Epidermal melanocyte (primary cell): ENCODE measurements at regions not wholly inside any gene's neighbourhood (a gene's known extent, or its start where the extent isn't known, plus 50 kb on each side); places are given as distances from the start of the nearest gene placed in this dataset.

Experiments used
- DNase-seq: peaks from one replicate; pipeline ENCODE4 v3.0.0; 2011; ENCODE audit warnings: low spot score; ENCODE audit not compliant: insufficient read length

GRCh38 chr12:125418902-125419564 is 353.8 kb downstream of the AACS start:
- no peak for DNase-seq

GRCh38 chr12:125424909-125425308 is 359.7 kb downstream of the AACS start:
- DNase-seq: no peak

DNA sequence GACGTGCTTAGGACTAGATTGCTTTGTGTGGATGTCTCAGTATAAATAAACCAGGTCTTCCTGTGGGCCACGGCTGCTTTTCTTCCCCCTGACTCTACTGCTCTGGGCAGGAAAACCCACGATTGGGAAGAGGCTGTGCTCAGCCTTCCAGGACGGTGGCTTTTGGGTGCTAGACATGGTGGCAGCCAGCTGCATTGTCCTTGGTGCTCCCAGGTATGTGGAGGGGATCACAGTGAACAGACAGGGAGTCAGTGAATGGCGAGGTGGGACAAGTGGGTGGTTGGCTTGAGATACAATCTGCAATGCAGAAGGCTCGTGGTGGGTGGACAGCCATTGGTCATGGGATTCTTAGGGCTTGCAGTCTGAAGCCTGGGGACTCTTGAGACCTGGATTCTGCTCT is 366.3 kb downstream of the AACS start:
- no peak for DNase-seq

- no peak for DNase-seq
Observed at GRCh38 chr12:125434131-125434530, 368.9 kb downstream of the AACS start.

GRCh38 chr12:125434936-125435443 is 369.8 kb downstream of the AACS start:
- no peak for DNase-seq

DNA sequence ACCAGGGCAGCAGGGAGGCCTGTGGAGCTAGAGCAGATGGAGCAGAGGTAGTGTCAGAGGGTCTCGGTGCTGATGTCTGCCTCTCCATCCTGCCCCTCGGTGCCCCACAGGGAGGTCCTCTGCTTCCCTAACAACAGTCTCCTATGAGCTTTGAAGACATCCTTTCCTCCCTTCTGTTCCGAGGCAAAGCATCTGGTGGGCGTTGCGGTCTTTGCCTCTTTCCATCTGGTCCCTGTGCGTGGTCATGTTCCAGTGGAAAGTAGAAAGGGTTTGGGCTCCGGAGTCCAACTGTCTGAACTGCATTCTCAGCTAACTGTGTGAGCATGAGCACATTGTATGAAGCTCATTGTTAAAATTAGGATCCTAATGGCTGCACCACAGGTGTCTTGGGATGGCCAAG is 370.6 kb downstream of the AACS start:
- no peak for DNase-seq

DNA sequence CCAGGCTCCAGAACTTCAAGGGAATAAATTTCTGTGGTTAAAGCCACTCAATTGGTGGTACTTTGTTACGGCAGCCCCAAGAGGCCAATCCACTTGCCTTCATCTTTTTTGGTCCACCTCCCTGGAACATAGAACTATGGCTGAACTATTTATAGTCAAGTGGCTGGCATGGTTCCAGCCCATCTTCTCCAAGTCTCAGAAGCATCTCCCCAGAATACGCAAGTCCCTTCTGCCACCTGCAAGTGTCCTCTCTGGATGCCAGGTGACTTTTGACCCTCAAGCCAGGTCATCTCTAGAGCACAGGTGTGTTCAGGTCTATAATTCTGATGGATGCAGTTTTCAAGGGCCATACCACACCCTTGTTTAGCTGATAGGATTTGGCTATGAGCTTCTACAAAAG is 371.5 kb downstream of the AACS start:
- DNase-seq: no peak

GRCh38 chr12:125440399-125440798 is 375.2 kb downstream of the AACS start:
- DNase-seq: no peak

DNA sequence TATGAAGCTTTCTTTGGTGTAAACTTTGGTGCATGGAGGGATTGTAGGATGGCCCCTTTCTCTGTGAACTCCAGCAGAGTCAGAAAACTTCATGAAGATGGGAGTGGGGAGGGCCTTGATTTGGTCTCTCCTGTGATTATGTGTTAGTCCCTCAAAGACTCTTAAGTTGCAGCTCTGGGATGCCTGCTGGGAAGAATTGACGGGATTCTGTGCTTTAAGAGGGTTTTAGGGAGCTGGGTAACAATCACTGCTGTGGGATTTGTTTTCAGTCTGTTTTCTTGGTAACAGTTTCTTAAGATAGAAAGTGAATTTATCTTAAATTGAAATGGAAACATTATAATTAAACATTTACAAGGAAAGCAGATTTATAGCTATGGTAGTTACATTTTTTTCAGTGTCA is 378.1 kb downstream of the AACS start:
- DNase-seq: no peak

- DNase-seq: no peak
Observed at GRCh38 chr12:125451408-125451807, 386.2 kb downstream of the AACS start.

- DNase-seq: no peak
Observed at GRCh38 chr12:125453751-125454150, 388.5 kb downstream of the AACS start.

DNA sequence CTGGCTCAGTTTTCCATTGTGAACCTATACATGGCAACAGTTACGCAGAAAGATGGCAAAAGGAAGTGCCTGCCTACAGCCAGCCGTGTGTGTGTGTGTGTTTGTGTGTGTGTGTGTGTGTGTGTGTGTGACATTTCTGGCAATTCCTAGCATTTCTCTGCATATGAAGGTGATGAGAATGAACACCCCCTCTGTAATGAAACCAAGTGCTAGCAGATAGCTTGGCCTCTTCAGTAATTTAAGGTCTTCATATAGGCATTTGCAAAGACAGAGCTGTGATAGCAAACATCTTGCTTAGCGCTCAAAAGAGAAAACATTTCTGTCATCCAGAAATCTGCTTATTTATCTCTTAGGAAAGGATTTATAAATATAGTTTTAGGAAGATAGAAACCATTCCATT is 389.1 kb downstream of the AACS start:
- no peak for DNase-seq

DNA sequence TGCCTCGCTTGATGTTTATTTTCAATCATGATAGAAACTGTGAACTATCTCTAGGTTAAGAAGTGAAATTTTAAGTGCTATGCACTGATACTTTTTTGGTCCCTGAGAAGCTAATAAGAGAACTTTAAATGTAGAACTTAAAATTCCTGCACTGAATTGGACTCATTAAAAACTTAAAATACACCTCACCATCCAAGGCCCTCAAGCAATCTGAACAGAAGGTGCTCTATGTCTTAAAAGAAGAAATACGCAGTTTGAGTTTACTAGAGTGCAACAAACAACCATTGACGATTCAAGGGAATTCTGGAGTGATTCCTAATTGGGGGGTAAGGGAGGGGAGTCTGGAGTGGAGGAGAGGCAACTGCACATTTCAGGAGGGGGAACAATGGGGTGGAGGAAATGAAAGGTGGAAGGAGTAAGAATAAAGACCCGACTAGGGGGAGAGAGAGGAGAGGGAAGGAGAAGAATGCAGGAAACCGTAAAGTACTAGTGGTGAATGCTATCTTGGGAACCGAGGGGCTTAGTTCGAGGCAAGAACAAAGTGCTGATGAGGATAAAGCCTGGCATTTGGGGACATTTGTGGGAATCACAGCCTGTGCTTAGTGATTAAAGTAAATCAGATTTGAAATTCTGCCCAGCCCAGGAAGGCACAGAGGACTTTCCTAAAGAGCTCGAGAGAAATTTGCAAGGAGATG is 389.7 kb downstream of the AACS start:
- DNase-seq: no peak

DNA sequence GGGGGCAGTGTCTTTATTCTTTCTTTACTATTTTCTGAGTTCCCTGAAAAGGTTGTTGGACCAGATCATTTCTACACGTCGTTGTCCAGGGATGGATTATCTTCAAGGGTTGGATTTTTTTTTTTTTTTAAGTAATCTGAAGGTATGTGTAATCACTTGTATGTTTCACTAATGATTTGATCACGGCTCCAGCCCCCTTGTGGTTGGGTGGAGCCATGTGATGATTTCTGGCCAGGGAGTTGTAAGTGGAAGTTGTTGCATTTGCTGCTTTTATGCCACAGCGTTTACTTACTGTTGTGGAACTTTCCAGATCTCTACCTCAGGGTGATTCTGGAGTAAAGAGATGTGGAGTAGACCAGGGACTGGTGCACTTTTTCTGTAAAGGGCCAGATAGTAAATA is 390.3 kb downstream of the AACS start:
- no peak for DNase-seq

DNA sequence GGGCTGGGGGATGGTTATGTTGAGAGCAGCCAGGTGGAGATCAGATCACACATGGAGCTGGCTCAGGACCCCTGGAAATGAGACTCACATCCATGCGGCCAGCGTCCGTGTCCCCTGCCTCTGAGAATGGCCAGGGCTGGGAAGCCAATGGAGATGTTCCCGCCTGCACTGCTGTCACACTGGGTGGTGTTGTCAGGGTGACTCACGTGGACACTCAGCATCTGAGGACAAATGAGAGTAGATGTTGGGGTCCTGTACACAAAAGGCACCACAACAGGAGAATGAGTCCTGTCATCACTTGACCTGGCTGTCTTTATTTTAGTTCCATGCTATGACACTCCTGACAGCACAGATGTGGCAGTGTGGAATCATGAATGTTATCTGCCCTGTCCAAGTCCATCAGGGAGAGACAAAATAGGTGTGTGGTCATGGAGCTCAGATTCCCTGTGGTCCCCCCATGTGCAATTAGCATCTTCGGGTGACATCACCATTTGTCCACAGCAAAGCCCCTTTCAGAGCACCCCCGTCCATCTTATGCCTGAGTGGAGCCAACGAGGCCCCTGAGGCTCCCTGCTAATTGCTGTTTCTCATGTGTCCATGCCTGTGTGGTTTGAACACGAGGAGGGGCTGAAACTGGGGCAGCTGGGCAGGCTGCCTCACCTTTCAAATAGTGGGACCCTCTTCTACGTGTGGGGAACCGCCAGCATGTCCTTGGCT is 393.5 kb downstream of the AACS start:
- DNase-seq: no peak

- no peak for DNase-seq
Observed at GRCh38 chr12:125461831-125462230, 396.6 kb downstream of the AACS start.

GRCh38 chr12:125463386-125463785 is 398.2 kb downstream of the AACS start:
- DNase-seq: no peak

DNA sequence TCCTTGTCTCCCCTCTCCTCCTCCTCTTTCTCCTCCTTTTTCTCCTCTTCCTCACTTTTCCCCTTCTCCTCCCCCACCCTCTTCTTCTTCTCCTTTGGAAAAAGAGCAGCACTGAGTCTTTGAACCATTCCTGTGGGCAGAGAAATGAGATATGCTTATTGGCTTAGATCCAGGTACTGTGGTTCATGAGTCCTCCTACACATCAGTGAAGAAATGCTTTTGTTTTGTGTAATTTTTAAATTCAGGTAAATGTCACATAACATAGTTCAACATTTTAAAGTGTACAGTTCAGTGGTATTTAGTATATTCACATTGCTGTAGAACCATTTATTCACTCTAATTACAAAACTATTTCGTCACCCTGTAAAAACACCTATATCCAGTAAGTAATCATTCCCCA is 402.1 kb downstream of the AACS start:
- no peak for DNase-seq

GRCh38 chr12:125469683-125470082 is 404.4 kb downstream of the AACS start:
- no peak for DNase-seq

DNA sequence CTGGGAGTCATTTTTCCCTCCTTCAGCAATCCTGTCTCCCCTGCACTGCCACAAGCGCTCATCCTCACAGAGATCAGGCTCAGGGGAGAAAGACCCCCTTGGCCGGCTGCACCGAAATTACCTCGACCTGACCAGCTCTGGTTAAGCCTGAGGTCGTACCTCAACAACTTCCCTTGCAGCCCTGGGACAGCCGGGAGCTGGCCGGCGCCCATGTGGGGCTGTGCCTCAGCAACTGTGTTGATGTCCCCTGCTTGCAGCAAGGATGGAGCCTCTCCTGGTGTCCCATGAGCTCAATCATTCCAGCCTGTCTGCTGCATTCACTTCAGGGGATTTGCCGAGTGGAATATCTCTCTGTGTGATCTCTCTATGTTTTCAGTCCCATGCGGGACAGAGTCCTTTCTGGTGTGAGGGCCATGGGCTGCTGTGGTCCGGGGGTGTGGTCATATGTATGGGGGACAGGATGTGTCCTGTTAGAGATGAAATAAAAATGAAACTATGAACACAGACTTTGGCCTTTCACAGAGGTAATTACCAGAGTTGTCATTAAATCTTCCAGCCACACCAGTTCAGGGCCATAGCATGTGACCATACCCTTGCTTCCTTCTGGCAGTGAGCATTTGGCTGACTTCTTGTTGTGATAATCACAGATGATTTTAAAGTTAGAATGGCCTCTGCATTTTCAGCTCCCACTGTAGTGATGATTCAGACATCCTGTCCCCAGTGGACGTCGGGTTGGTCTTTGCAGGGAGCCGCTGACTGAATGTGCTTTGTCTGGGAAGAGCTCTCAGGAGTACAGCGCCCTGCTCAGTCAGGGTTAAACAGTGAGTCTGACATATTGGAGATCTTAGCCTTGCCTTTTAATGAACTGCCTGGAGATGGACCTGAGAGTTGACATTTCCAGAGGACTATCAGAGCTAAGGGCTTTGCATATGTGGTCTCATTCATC is 405.9 kb downstream of the AACS start:
- DNase-seq: no peak

DNA sequence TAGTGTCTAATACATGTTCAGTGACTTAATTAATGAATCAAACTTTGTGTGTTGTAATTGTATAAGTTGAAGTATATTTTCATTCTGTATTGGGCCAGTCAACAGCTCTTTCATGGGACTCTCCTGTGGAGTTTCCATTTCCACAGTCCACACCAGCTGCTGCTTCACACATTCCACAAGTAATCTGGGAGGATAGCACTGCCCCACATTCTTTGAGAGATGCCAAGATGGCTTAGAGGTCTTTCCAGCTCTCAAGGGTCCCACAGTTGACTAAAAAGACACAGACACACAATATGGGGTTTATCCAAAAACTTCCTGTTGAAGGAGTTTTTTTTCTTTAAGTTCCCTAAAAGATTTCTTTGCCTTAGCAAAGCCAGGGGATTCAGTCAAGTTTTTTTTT is 408.3 kb downstream of the AACS start:
- no peak for DNase-seq
